GM18505 (cell line): ENCODE measurements at regions not wholly inside any gene's neighbourhood (a gene's known extent, or its start where the extent isn't known, plus 50 kb on each side); places are given as distances from the start of the nearest gene placed in this dataset.
"Not testable (repeated sequence)": the region's sequence is repeated elsewhere in the genome, so short reads cannot be mapped to it uniquely, and the experiment has no call there.

ENCODE experiments used
- ATAC-seq: cut with Tn5 transposase; IDR thresholded peaks from one replicate; pipeline ENCODE4 v1.9.1; 2021; ENCODE audit not compliant: unreplicated experiment
- POLR2A ChIP-seq: IDR thresholded peaks from 4 replicates; pipeline ENCODE4 v1.6.1; 2011; ENCODE audit warnings: borderline replicate concordance; ENCODE audit not compliant: insufficient read depth, insufficient read length; ENCODE audit errors: extremely low read depth

- TF ChIP-seq POLR2A = no peak
- ATAC-seq = no peak
Observed at GRCh38 chr14:86217523-86217922, 687.6 kb downstream of the FLRT2 start.

GRCh38 chr14:86203843-86204242 is 673.9 kb downstream of the FLRT2 start:
- TF ChIP-seq POLR2A = no peak
- no peak for ATAC-seq

GRCh38 chr14:86196471-86196870 is 666.5 kb downstream of the FLRT2 start:
- no peak for TF ChIP-seq POLR2A
- no peak for ATAC-seq

- TF ChIP-seq POLR2A = no peak
- no peak for ATAC-seq
Observed at GRCh38 chr14:86193756-86194155, 663.8 kb downstream of the FLRT2 start.

- ATAC-seq = no peak
- TF ChIP-seq POLR2A = no peak
Observed at GRCh38 chr14:86179980-86180379, 650.0 kb downstream of the FLRT2 start.

GRCh38 chr14:86168371-86168770 is 638.4 kb downstream of the FLRT2 start:
- no peak for ATAC-seq
- no peak for TF ChIP-seq POLR2A

GRCh38 chr14:86166541-86166940 is 636.6 kb downstream of the FLRT2 start:
- no peak for ATAC-seq

GRCh38 chr14:86153480-86153879 is 623.5 kb downstream of the FLRT2 start:
- no peak for ATAC-seq
- TF ChIP-seq POLR2A = no peak

More at GRCh38 chr14:86166541-86166940, 636.6 kb downstream of the FLRT2 start:
- no peak for TF ChIP-seq POLR2A

- no peak for TF ChIP-seq POLR2A
- no peak for ATAC-seq
Observed at GRCh38 chr14:86143248-86143647, 613.3 kb downstream of the FLRT2 start.

GRCh38 chr14:86141966-86142365 is 612.0 kb downstream of the FLRT2 start:
- no peak for ATAC-seq
- TF ChIP-seq POLR2A = no peak

- ATAC-seq = no peak
- no peak for TF ChIP-seq POLR2A
Observed at GRCh38 chr14:86129426-86129825, 599.5 kb downstream of the FLRT2 start.

- no peak for TF ChIP-seq POLR2A
- no peak for ATAC-seq
Observed at GRCh38 chr14:86124328-86124727, 594.4 kb downstream of the FLRT2 start.

- no peak for TF ChIP-seq POLR2A
- no peak for ATAC-seq
Observed at GRCh38 chr14:86115972-86116371, 586.0 kb downstream of the FLRT2 start.

- ATAC-seq = not testable (repeated sequence)
Observed at GRCh38 chr14:86110871-86111270, 580.9 kb downstream of the FLRT2 start.

- no peak for TF ChIP-seq POLR2A
- no peak for ATAC-seq
Observed at GRCh38 chr14:86104691-86105265, 574.8 kb downstream of the FLRT2 start.

- TF ChIP-seq POLR2A = no peak
- no peak for ATAC-seq
Observed at GRCh38 chr14:86094512-86094911, 564.6 kb downstream of the FLRT2 start.

GRCh38 chr14:86091811-86092210 is 561.9 kb downstream of the FLRT2 start:
- no peak for TF ChIP-seq POLR2A
- ATAC-seq = no peak
